ENCODE measurements at regions not wholly inside any gene's neighbourhood (a gene's known extent, or its start where the extent isn't known, plus 50 kb on each side); places are given as distances from the start of the nearest gene placed in this dataset.
A peak's percentile ranks its signal among the peaks of the same experiment; 100 is the strongest.

- Histone ChIP-seq H3K79me1 (ENCODE audit: low read depth, low read length) (no peaks in the 10 kb centered on the region), H3K9me3 (ENCODE audit: insufficient read depth in 2 of 2, low read depth in 1 of 2, low read length in 1 of 2) (no peaks in the 10 kb centered on the region), H3K4ac (replicated peaks; ENCODE audit: insufficient read length, low read depth, low read length) (no peak overlapping the region), H3K14ac (ENCODE audit: insufficient read length) (no peak overlapping the region), H4K8ac (ENCODE audit: extremely low read depth, insufficient read depth, low read length) (no peak overlapping the region), H3K23me2 (ENCODE audit: low read depth, low read length) (peaks cover 3% of the 10 kb centered on the region; the same call in 1 of the 2 replicates), H3K18ac (ENCODE audit: extremely low read depth, low read length) (no peak overlapping the region), H3K79me2 (ENCODE audit: control insufficient read depth in 1 of 2, insufficient read depth in 2 of 2, low read length in 2 of 2) (no peaks in the 10 kb centered on the region), H3K4me3 (ENCODE audit: extremely low read depth in 1 of 4, insufficient read depth in 2 of 4, low read depth in 3 of 4, low read length in 4 of 4) (peak overlapping the region in 1 of 4 experiments; percentile 20; a peak in 1 of 8 replicates), H2BK12ac (ENCODE audit: low read depth, low read length) (no peak overlapping the region), H3K56ac (replicated peaks; ENCODE audit: insufficient read length, low read depth, low read length) (no peak overlapping the region), H3K23ac (ENCODE audit: insufficient read length) (no peak overlapping the region), H3K27me3 (replicated peaks in 1 of 4; ENCODE audit: control insufficient read depth in 3 of 4, extremely low read depth in 1 of 4, insufficient read depth in 3 of 4, low read length in 3 of 4) (peaks cover 1 to 33% (median 16%) of the 10 kb centered on the region in 4 experiments), H4K5ac (ENCODE audit: insufficient read length, low read depth, low read length) (no peak overlapping the region), H3K27ac (ENCODE audit: low read depth, low read length) (no peak overlapping the region), H2BK20ac (ENCODE audit: low read length) (no peak overlapping the region), H3K9ac (replicated peaks in 1 of 4; ENCODE audit: extremely low read depth in 1 of 4, low read depth in 3 of 4, low read length in 3 of 4) (no peak overlapping the region), H2AK5ac (ENCODE audit: low read depth, low read length) (no peak overlapping the region), H3K36me3 (ENCODE audit: control insufficient read depth in 2 of 4, insufficient read depth in 4 of 4, low read length in 3 of 4) (no peaks in the 10 kb centered on the region), H3K4me1 (replicated peaks in 1 of 4; ENCODE audit: control insufficient read depth in 3 of 4, insufficient read depth in 4 of 4, low read length in 3 of 4) (peaks cover 0 to 10% (median 4%) of the 10 kb centered on the region in 4 experiments; a peak in 3 of 7 replicates), H2BK120ac (replicated peaks; ENCODE audit: low read depth, low read length) (no peak overlapping the region), H2AFZ (ENCODE audit: low read length) (no peak overlapping the region), H2BK15ac (ENCODE audit: low read length) (no peak overlapping the region), H2BK5ac (ENCODE audit: low read depth, low read length) (no peak overlapping the region), H4K20me1 (replicated peaks in 1 of 2; ENCODE audit: control insufficient read depth in 1 of 2, insufficient read depth in 2 of 2, low read length in 2 of 2) (peaks cover 0 to 5% of the 10 kb centered on the region in 2 experiments), H3K4me2 (ENCODE audit: insufficient read depth in 1 of 2, low read depth in 2 of 2, low read length in 2 of 2) (peak overlapping the region in 1 of 2 experiments; percentile 45; a peak in 3 of 4 replicates), H4K91ac (replicated peaks; ENCODE audit: insufficient read length, low read length) (no peak overlapping the region)
- peak; percentile 45 for FAIRE-seq
- ChIA-PET POLR2A (ENCODE audit: partially characterized antibody) (interaction anchor here (0.6 to 0.7 kb wide), 2 partner anchors 57 to 141 kb away, joined by 3 read pairs; no protein-coding TSS in a partner anchor), CTCF (ENCODE audit: partially characterized antibody) (interaction anchor here (1.2 to 1.9 kb wide), 3 partner anchors 18 to 70 kb away, joined by 3 to 6 read pairs (median 4); no protein-coding TSS in a partner anchor)
- 24% methylated on average over 3 of the region's 3 CpGs; no CpG with 5 or more reads in 1 of the 2 experiments for WGBS, 2 experiments (ENCODE audit: extremely low coverage in 1 of 2, insufficient coverage in 1 of 2, insufficient read length in 1 of 2, insufficient replicate concordance in 2 of 2, low coverage in 1 of 2, low lambda C conversion rate in 2 of 2, missing lambda C conversion rate in 1 of 2)
- peak in 1 of 2 experiments; percentile 41 for DNase-seq (ENCODE audit: low read depth in 1 of 2, low spot score in 2 of 2)
- TF ChIP-seq RBBP5 (IDR thresholded peaks at IDR 0.05; ENCODE audit: borderline replicate concordance, low read depth, low read length) (no peak), SIN3A (conservative IDR thresholded peaks at IDR 0.05 in 1 of 2, IDR thresholded peaks at IDR 0.05 in 1 of 2; ENCODE audit: low read depth in 1 of 2, low read length in 2 of 2) (no peak), EGR1 (IDR thresholded peaks at IDR 0.05; ENCODE audit: borderline replicate concordance, low read depth, low read length) (no peak), MAX (IDR thresholded peaks at IDR 0.05) (peak; percentile 85), TCF12 (IDR thresholded peaks at IDR 0.05; ENCODE audit: low read depth, low read length) (0 out of 2 replicates have a peak, but pooled peaks have one; percentile 9), SIX5 (IDR thresholded peaks at IDR 0.05; ENCODE audit: low read depth, low read length) (no peak)
- TF ChIP-seq, protein P1, sequence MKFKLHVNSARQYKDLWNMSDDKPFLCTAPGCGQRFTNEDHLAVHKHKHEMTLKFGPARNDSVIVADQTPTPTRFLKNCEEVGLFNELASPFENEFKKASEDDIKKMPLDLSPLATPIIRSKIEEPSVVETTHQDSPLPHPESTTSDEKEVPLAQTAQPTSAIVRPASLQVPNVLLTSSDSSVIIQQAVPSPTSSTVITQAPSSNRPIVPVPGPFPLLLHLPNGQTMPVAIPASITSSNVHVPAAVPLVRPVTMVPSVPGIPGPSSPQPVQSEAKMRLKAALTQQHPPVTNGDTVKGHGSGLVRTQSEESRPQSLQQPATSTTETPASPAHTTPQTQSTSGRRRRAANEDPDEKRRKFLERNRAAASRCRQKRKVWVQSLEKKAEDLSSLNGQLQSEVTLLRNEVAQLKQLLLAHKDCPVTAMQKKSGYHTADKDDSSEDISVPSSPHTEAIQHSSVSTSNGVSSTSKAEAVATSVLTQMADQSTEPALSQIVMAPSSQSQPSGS (IDR thresholded peaks at IDR 0.05; ENCODE audit: low read length): no peak
- TF ChIP-seq, protein P2, sequence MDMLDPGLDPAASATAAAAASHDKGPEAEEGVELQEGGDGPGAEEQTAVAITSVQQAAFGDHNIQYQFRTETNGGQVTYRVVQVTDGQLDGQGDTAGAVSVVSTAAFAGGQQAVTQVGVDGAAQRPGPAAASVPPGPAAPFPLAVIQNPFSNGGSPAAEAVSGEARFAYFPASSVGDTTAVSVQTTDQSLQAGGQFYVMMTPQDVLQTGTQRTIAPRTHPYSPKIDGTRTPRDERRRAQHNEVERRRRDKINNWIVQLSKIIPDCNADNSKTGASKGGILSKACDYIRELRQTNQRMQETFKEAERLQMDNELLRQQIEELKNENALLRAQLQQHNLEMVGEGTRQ (IDR thresholded peaks at IDR 0.05; ENCODE audit: low read length): peak; percentile 36; the same call in 1 of the 2 replicates
- TF ChIP-seq, protein P3, sequence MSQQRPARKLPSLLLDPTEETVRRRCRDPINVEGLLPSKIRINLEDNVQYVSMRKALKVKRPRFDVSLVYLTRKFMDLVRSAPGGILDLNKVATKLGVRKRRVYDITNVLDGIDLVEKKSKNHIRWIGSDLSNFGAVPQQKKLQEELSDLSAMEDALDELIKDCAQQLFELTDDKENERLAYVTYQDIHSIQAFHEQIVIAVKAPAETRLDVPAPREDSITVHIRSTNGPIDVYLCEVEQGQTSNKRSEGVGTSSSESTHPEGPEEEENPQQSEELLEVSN (IDR thresholded peaks at IDR 0.05): peak; percentile 58; the same call in 1 of the 2 replicates
Observed at GRCh38 chr11:69999721-70000120, 78.4 kb upstream of the ANO1 start.
